ENCODE measurements at regions not wholly inside any gene's neighbourhood (a gene's known extent, or its start where the extent isn't known, plus 50 kb on each side); places are given as distances from the start of the nearest gene placed in this dataset.

- DNase-seq (ENCODE audit: extremely low read depth, low read depth) = no peak
- no peak overlapping the region for H3K4me3 ChIP-seq (replicated peaks; ENCODE audit: low read depth, low read length)
- TF ChIP-seq CTCF (IDR thresholded peaks at IDR 0.05; ENCODE audit: low read depth, low read length, missing control alignments) = no peak
Observed at GRCh38 chr12:126949558-126949957, 1317.4 kb upstream of the TMEM132C start.

- H3K4me3 ChIP-seq (replicated peaks; ENCODE audit: low read depth, low read length) = no peak overlapping the region
- no peak for DNase-seq (ENCODE audit: extremely low read depth, low read depth)
- TF ChIP-seq CTCF (IDR thresholded peaks at IDR 0.05; ENCODE audit: low read depth, low read length, missing control alignments) = no peak
Observed at GRCh38 chr12:126950266-126950665, 1316.7 kb upstream of the TMEM132C start.

GRCh38 chr12:126952096-126953007, 1314.6 kb upstream of the TMEM132C start:
- no peak for DNase-seq (ENCODE audit: extremely low read depth, low read depth)
- no peak overlapping the region for H3K4me3 ChIP-seq (replicated peaks; ENCODE audit: low read depth, low read length)
- TF ChIP-seq CTCF (IDR thresholded peaks at IDR 0.05; ENCODE audit: low read depth, low read length, missing control alignments) = no peak

GRCh38 chr12:126953365-126953889, 1313.5 kb upstream of the TMEM132C start:
- no peak overlapping the region for H3K4me3 ChIP-seq (replicated peaks; ENCODE audit: low read depth, low read length)
- no peak for TF ChIP-seq CTCF (IDR thresholded peaks at IDR 0.05; ENCODE audit: low read depth, low read length, missing control alignments)

GRCh38 chr12:126960221-126960620, 1306.7 kb upstream of the TMEM132C start:
- no peak for DNase-seq (ENCODE audit: extremely low read depth, low read depth)
- H3K4me3 ChIP-seq (replicated peaks; ENCODE audit: low read depth, low read length) = no peak overlapping the region
- TF ChIP-seq CTCF (IDR thresholded peaks at IDR 0.05; ENCODE audit: low read depth, low read length, missing control alignments) = no peak

More at GRCh38 chr12:126953365-126953889, 1313.5 kb upstream of the TMEM132C start:
- DNase-seq (ENCODE audit: extremely low read depth, low read depth) = no peak

GRCh38 chr12:126960709-126961108, 1306.3 kb upstream of the TMEM132C start:
- no peak for DNase-seq (ENCODE audit: extremely low read depth, low read depth)
- H3K4me3 ChIP-seq (replicated peaks; ENCODE audit: low read depth, low read length) = no peak overlapping the region
- no peak for TF ChIP-seq CTCF (IDR thresholded peaks at IDR 0.05; ENCODE audit: low read depth, low read length, missing control alignments)
